HL-60 (cell line): ENCODE measurements at regions not wholly inside any gene's neighbourhood (a gene's known extent, or its start where the extent isn't known, plus 50 kb on each side); places are given as distances from the start of the nearest gene placed in this dataset.

Source experiments
- DNase-seq, 2 experiments: peaks; one replicate each; pipeline ENCODE4 v3.0.0-alpha.2; 2010 to 2020; ENCODE audit warnings: low read depth in 1 of 2, low spot score in 1 of 2
- H3K27ac ChIP-seq: fragments of 250-450 bp; sonication (Bioruptor Pico); replicated peaks from 2 replicates; pipeline ENCODE4 v1.5.1; 2020; ENCODE audit warnings: mild to moderate bottlenecking, moderate library complexity
- H3K27me3 ChIP-seq: fragments of 250-450 bp; sonication (Bioruptor Pico); 2 replicates; pipeline ENCODE4 v1.5.1; 2021; ENCODE audit warnings: mild to moderate bottlenecking, moderate library complexity; ENCODE audit not compliant: insufficient read depth, poor library complexity, severe bottlenecking
- H3K4me3 ChIP-seq: replicated peaks from 2 replicates; pipeline ENCODE4 v1.5.1; 2011; ENCODE audit warnings: mild to moderate bottlenecking, control low read depth, low read length; ENCODE audit not compliant: insufficient read depth
- GABPA ChIP-seq: IDR thresholded peaks from 2 replicates; pipeline ENCODE4 v1.6.1; 2012; ENCODE audit warnings: low read depth
- POLR2AphosphoS5 ChIP-seq: IDR thresholded peaks from 2 replicates; pipeline ENCODE4 v1.6.1; 2012; ENCODE audit warnings: low read depth
- SPI1 ChIP-seq: IDR thresholded peaks from 2 replicates; pipeline ENCODE4 v1.6.1; 2012; ENCODE audit warnings: low read depth, mild to moderate bottlenecking, borderline replicate concordance
- TF ChIP-seq, protein P1 (sequence below): IDR thresholded peaks from 2 replicates; pipeline ENCODE4 v1.6.1; 2012; ENCODE audit warnings: low read depth; ENCODE audit not compliant: insufficient replicate concordance
- TF ChIP-seq, protein P2 (sequence below): IDR thresholded peaks from one replicate; pipeline ENCODE4 v1.5.1; 2011; ENCODE audit warnings: low read length, control low read depth, inconsistent platforms; ENCODE audit not compliant: insufficient read depth

DNA sequence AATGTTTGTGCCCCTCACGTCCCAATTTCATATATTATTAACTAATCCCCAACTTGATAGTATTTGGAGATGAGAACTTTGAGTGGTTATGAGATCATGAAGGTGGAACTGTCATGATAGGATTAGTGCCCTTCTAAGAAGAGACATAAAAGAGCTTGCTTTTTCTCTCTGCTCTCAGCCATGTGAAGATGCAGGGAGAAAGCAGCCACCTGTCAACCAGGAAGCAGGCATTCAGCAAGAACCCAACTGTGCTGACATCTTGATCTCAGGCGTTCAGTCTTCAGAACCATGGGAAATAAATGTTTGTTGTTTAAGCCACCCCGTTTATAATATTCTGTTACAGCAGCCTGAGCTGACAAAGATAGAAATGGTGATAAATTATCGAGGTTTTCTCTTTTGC, 278.7 kb upstream of the KCNMB2 start:
- Histone ChIP-seq H3K27ac (no peak overlapping the region), H3K4me3 (no peak overlapping the region), H3K27me3 (no peaks in the 10 kb centered on the region)
- TF ChIP-seq POLR2AphosphoS5 (no peak), GABPA (no peak)
- TF ChIP-seq, protein P1, sequence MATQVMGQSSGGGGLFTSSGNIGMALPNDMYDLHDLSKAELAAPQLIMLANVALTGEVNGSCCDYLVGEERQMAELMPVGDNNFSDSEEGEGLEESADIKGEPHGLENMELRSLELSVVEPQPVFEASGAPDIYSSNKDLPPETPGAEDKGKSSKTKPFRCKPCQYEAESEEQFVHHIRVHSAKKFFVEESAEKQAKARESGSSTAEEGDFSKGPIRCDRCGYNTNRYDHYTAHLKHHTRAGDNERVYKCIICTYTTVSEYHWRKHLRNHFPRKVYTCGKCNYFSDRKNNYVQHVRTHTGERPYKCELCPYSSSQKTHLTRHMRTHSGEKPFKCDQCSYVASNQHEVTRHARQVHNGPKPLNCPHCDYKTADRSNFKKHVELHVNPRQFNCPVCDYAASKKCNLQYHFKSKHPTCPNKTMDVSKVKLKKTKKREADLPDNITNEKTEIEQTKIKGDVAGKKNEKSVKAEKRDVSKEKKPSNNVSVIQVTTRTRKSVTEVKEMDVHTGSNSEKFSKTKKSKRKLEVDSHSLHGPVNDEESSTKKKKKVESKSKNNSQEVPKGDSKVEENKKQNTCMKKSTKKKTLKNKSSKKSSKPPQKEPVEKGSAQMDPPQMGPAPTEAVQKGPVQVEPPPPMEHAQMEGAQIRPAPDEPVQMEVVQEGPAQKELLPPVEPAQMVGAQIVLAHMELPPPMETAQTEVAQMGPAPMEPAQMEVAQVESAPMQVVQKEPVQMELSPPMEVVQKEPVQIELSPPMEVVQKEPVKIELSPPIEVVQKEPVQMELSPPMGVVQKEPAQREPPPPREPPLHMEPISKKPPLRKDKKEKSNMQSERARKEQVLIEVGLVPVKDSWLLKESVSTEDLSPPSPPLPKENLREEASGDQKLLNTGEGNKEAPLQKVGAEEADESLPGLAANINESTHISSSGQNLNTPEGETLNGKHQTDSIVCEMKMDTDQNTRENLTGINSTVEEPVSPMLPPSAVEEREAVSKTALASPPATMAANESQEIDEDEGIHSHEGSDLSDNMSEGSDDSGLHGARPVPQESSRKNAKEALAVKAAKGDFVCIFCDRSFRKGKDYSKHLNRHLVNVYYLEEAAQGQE, result no peak
- no peak for DNase-seq

DNA sequence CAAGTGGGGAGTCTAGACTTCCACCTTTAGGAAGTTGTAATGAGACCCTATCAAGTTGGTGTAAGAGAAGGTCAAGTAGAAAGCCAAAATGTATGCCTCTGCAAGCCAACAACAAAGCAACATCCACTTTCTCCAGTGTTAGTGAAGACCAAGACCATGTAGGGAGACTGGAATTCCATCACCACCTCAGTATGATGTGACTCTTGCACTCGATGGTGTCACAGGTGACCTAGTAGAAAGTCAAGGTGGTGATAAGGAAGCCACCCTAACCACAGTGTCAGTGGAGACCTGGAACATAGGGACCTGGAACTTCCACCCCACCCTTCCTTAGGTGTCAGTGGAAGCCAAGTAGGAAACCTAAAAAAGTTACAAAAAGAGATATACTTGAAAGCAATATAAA, 278.1 kb upstream of the KCNMB2 start:
- Histone ChIP-seq H3K27ac (no peak overlapping the region), H3K27me3 (no peaks in the 10 kb centered on the region), H3K4me3 (no peak overlapping the region)
- TF ChIP-seq GABPA, result no peak
- TF ChIP-seq, protein P2, sequence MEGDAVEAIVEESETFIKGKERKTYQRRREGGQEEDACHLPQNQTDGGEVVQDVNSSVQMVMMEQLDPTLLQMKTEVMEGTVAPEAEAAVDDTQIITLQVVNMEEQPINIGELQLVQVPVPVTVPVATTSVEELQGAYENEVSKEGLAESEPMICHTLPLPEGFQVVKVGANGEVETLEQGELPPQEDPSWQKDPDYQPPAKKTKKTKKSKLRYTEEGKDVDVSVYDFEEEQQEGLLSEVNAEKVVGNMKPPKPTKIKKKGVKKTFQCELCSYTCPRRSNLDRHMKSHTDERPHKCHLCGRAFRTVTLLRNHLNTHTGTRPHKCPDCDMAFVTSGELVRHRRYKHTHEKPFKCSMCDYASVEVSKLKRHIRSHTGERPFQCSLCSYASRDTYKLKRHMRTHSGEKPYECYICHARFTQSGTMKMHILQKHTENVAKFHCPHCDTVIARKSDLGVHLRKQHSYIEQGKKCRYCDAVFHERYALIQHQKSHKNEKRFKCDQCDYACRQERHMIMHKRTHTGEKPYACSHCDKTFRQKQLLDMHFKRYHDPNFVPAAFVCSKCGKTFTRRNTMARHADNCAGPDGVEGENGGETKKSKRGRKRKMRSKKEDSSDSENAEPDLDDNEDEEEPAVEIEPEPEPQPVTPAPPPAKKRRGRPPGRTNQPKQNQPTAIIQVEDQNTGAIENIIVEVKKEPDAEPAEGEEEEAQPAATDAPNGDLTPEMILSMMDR, result no peak
- TF ChIP-seq POLR2AphosphoS5, result no peak
- TF ChIP-seq, protein P1, result no peak
- TF ChIP-seq SPI1, result no peak
- DNase-seq, result no peak

DNA sequence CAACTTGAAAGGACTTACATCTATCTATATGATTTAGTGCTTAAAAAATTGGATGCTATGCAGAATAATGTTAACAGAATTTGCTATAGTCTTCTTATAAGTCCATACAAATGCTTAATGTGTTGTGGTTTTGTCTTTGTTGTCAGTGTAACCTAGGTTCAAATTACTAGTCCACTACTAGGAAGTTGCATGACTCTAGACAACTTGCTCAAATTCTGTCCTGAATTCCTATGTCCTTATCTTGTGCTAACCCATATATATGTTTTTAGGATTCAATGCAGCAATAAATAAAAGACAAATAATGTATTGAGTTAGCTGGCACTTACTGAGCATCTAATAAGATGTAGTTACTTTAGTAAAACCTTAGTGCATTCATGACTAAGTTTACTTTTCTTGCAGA, 276.5 kb upstream of the KCNMB2 start:
- TF ChIP-seq, protein P2, result no peak
- TF ChIP-seq POLR2AphosphoS5 (no peak), SPI1 (no peak), GABPA (no peak)
- TF ChIP-seq, protein P1, result no peak
- no peak overlapping the region for H3K27ac ChIP-seq
- H3K4me3 ChIP-seq, result no peak overlapping the region
- H3K27me3 ChIP-seq, result no peaks in the 10 kb centered on the region
- no peak for DNase-seq
